ENCODE measurements at regions not wholly inside any gene's neighbourhood (a gene's known extent, or its start where the extent isn't known, plus 50 kb on each side); places are given as distances from the start of the nearest gene placed in this dataset.

GRCh38 chr6:139588076-139588639 lies 213.7 kb upstream of the CITED2 start (continued):
- TF ChIP-seq ZNF280B (CRISPR knock-in tag; IDR thresholded peaks at IDR 0.05) (no peak), HMBOX1 (IDR thresholded peaks at IDR 0.05) (peak; percentile 88)

- no peak for ATAC-seq
- H3K4me3 ChIP-seq, result no peak overlapping the region
- no peaks in the 10 kb centered on the region for H3K79me2 ChIP-seq (ENCODE audit: control insufficient read depth, insufficient read depth, low read length)
- BruUV-seq (replicated peaks), result no TSS peak
- intact Hi-C loops (cut with micrococcal nuclease) (loop anchor here (5.0 kb wide), 2 partner anchors 60 to 215 kb away; partner anchors contain the start of gene CITED2), in situ Hi-C loops (cut with MboI) (no loop called here)
- H3K27ac ChIP-seq (ENCODE audit: extremely low read depth, low read depth, low read length), result no peak overlapping the region
- ChIA-PET CTCF (ENCODE audit: low intra/inter-chr PET ratio) (no interaction called here), POLR2A (interaction anchor here (1.0 to 1.4 kb wide), 4 partner anchors 10 to 213 kb away, joined by 3 to 16 read pairs (median 6); partner anchors contain the start of gene CITED2)
- no peak overlapping the region for H3K4me2 ChIP-seq (ENCODE audit: insufficient read depth, low read length)
- no peak for DNase-seq (ENCODE audit: extremely low read depth in 1 of 4, low spot score in 3 of 4)
- no peaks in the 10 kb centered on the region for H3K9me3 ChIP-seq (replicated peaks; ENCODE audit: control insufficient read depth, insufficient read depth, low read depth, low read length)
- no peaks in the 10 kb centered on the region for H3K9me1 ChIP-seq (ENCODE audit: control insufficient read depth, insufficient read depth, low read length)
- no peak overlapping the region for H2AFZ ChIP-seq (ENCODE audit: low read depth, low read length)
- 67% methylated on average over 6 of the region's 6 CpGs for WGBS (ENCODE audit: insufficient coverage, low coverage, missing lambda C conversion rate)
- H4K20me1 ChIP-seq (replicated peaks; ENCODE audit: control insufficient read depth, insufficient read depth, low read length), result no peaks in the 10 kb centered on the region
- H3K36me3 ChIP-seq (ENCODE audit: control insufficient read depth, insufficient read depth, low read length), result no peaks in the 10 kb centered on the region
- H3K27me3 ChIP-seq (ENCODE audit: control insufficient read depth in 2 of 2, insufficient read depth in 2 of 2, low read length in 2 of 2), result no peaks in the 10 kb centered on the region
- no peak overlapping the region for H3K9ac ChIP-seq (ENCODE audit: insufficient read depth in 1 of 2, low read depth in 2 of 2, low read length in 2 of 2)
- H3K4me1 ChIP-seq (replicated peaks in 1 of 2; ENCODE audit: control insufficient read depth in 2 of 2, insufficient read depth in 2 of 2, low read length in 2 of 2), result peaks cover 0 to 28% of the 10 kb centered on the region in 2 experiments; a peak in 3 of 5 replicates
- FAIRE-seq, result no peak
- TF ChIP-seq GATAD2B (IDR thresholded peaks at IDR 0.05; ENCODE audit: borderline replicate concordance) (no peak), ZC3H4 (CRISPR knock-in tag; IDR thresholded peaks at IDR 0.05; ENCODE audit: borderline replicate concordance) (no peak), PHF8 (IDR thresholded peaks at IDR 0.05; ENCODE audit: borderline replicate concordance, low read length) (no peak), ARNT (IDR thresholded peaks at IDR 0.05) (no peak), ZNF3 (CRISPR knock-in tag; IDR thresholded peaks at IDR 0.05) (no peak), KAT8 (IDR thresholded peaks at IDR 0.05; ENCODE audit: low read depth) (no peak), HNRNPL (IDR thresholded peaks at IDR 0.05; ENCODE audit: low read depth, low read length) (no peak), TRIM24 (IDR thresholded peaks at IDR 0.05) (no peak), CBFB (CRISPR knock-in tag; IDR thresholded peaks at IDR 0.05) (no peak), ZSCAN32 (CRISPR knock-in tag; IDR thresholded peaks at IDR 0.05) (no peak), NR2C1 (IDR thresholded peaks at IDR 0.05) (no peak), NR2C1 (tag; IDR thresholded peaks at IDR 0.05) (0 out of 2 replicates have a peak, but pooled peaks have one; percentile 27), NFATC3 (IDR thresholded peaks at IDR 0.05) (no peak), ZNF584 (CRISPR knock-in tag; IDR thresholded peaks at IDR 0.05; ENCODE audit: low read depth) (no peak), KDM1A (IDR thresholded peaks at IDR 0.05) (peak in 1 of 2 experiments; percentile 67; a peak in 2 of 4 replicates), RBM15 (IDR thresholded peaks at IDR 0.05; ENCODE audit: insufficient read depth, low read length) (no peak), JUND (IDR thresholded peaks at IDR 0.05; ENCODE audit: borderline replicate concordance, low read depth, low read length) (peak; percentile 42; the same call in 1 of the 2 replicates), JUND (tag; IDR thresholded peaks at IDR 0.05; ENCODE audit: borderline replicate concordance, low read depth, low read length) (no peak), ZBTB17 (CRISPR knock-in tag; IDR thresholded peaks at IDR 0.05) (no peak)
These were observed 213.0 kb upstream of the CITED2 start for GRCh38 chr6:139587469-139587868.

Data from K562 (cell line).